B cell (primary cell): ENCODE measurements at regions not wholly inside any gene's neighbourhood (a gene's known extent, or its start where the extent isn't known, plus 50 kb on each side); places are given as distances from the start of the nearest gene placed in this dataset.

Experiments used
- ATAC-seq: fragments of 200-7000 bp; cut with Tn5 transposase; one replicate; pipeline ENCODE4 v1.10.0; 2021; ENCODE audit warnings: low read depth, mild to moderate bottlenecking, moderate number of reproducible peaks, moderate library complexity
- CTCF ChIA-PET: fragments of 350-600 bp; sonication (Branson Sonifier 250); formaldehyde crosslinking; loops from one replicate; lab custom pipeline; 2021; ENCODE audit warnings: antibody characterized with exemption, inconsistent platforms; lab: Charles Lee
- POLR2A ChIA-PET: fragments of 350-600 bp; sonication (Branson Sonifier 250); formaldehyde crosslinking; loops from one replicate; lab custom pipeline; 2021; ENCODE audit warnings: antibody characterized with exemption; lab: Charles Lee
- DNase-seq: peaks from one replicate; pipeline ENCODE4 v3.0.0; 2013
- H2AFZ ChIP-seq: 2 replicates; pipeline ENCODE4 v1.6.1; 2012; ENCODE audit warnings: mild to moderate bottlenecking, low read depth, low read length; ENCODE audit not compliant: insufficient read depth, poor library complexity, severe bottlenecking
- H3K27ac ChIP-seq, 2 donors: 1 replicate in 1 of 2; 2 replicates in 1 of 2; pipeline ENCODE4 v1.5.1; 2012 to 2013; ENCODE audit warnings: low read length in 2 of 2, mild to moderate bottlenecking in 2 of 2, moderate library complexity in 1 of 2
- H3K27me3 ChIP-seq, 4 experiments: fragments of 200-600 bp in 1 of 4; sonication (generic) in 1 of 4; replicated peaks in 1 of 4; 1 replicate in 2 of 4; 2 replicates in 2 of 4; pipeline versions ENCODE4 v1.6.1 to v1.7.0; 2013 to 2016; ENCODE audit warnings: low read length in 3 of 4, mild to moderate bottlenecking in 2 of 4, mixed read lengths in 1 of 4, moderate library complexity in 1 of 4; ENCODE audit not compliant: insufficient read depth in 4 of 4, control insufficient read depth in 3 of 4; ENCODE audit errors: control extremely low read depth in 1 of 4
- H3K36me3 ChIP-seq, 2 experiments: replicated peaks in 1 of 2; 1 replicate in 1 of 2; 2 replicates in 1 of 2; pipeline versions ENCODE4 v1.6.1 to v1.7.1; 2013; ENCODE audit warnings: low read length in 1 of 2; ENCODE audit not compliant: insufficient read depth in 2 of 2, control insufficient read depth in 1 of 2; ENCODE audit errors: control extremely low read depth in 1 of 2, extremely low read depth in 1 of 2
- H3K4me1 ChIP-seq, 2 donors: fragments of 200-600 bp in 1 of 2; sonication (generic) in 1 of 2; 1 replicate in 1 of 2; 2 replicates in 1 of 2; pipeline versions ENCODE4 v1.5.1 to v1.6.1; 2013 to 2017; ENCODE audit warnings: low read length in 2 of 2; ENCODE audit not compliant: control insufficient read depth in 2 of 2, insufficient read depth in 2 of 2
- H3K4me2 ChIP-seq: replicated peaks from 2 replicates; pipeline ENCODE3; 2012; ENCODE audit warnings: mild to moderate bottlenecking, low read depth, low read length; ENCODE audit not compliant: poor library complexity, severe bottlenecking
- H3K4me3 ChIP-seq, 5 experiments: fragments of 200-600 bp in 1 of 5; sonication (generic) in 1 of 5; 1 replicate in 3 of 5; 2 replicates in 2 of 5; pipeline versions ENCODE4 v1.5.1 to v1.7.0; 2011 to 2016; ENCODE audit warnings: low read length in 4 of 5, mild to moderate bottlenecking in 4 of 5, low read depth in 2 of 5, control low read depth in 1 of 5, moderate library complexity in 1 of 5; ENCODE audit not compliant: insufficient read depth in 1 of 5; ENCODE audit errors: control extremely low read depth in 1 of 5, extremely low read depth in 1 of 5
- H3K79me2 ChIP-seq: fragments of 200-600 bp; sonication (generic); one replicate; pipeline ENCODE4 v1.6.0; 2016; ENCODE audit warnings: low read length; ENCODE audit not compliant: control insufficient read depth, insufficient read depth
- H3K9ac ChIP-seq: fragments of 200-600 bp; sonication (generic); 2 replicates; pipeline ENCODE4 v1.6.1; 2017; ENCODE audit warnings: mild to moderate bottlenecking, low read length, moderate library complexity
- H3K9me3 ChIP-seq, 3 donors: one replicate each; pipeline versions ENCODE4 v1.6.1 to v1.7.1; 2013; ENCODE audit warnings: low read length in 2 of 3; ENCODE audit not compliant: control insufficient read depth in 2 of 3, insufficient read depth in 1 of 3; ENCODE audit errors: control extremely low read depth in 1 of 3
- H4K20me1 ChIP-seq: 2 replicates; pipeline ENCODE4 v1.6.0; 2012; ENCODE audit warnings: mild to moderate bottlenecking, low read length; ENCODE audit not compliant: insufficient read depth, control insufficient read depth, poor library complexity, severe bottlenecking
- H3K27ac Mint-ChIP-seq: one replicate; pipeline ENCODE4 v1.8.0; 2021; ENCODE audit warnings: mixed read lengths
- H3K27me3 Mint-ChIP-seq: one replicate; pipeline ENCODE4 v1.8.0; 2021; ENCODE audit warnings: mixed read lengths
- H3K4me1 Mint-ChIP-seq: one replicate; pipeline ENCODE4 v1.8.0; 2021; ENCODE audit warnings: mixed read lengths
- H3K4me3 Mint-ChIP-seq: one replicate; pipeline ENCODE4 v1.8.0; 2021; ENCODE audit warnings: mixed read lengths
- H3K9me3 Mint-ChIP-seq: one replicate; pipeline ENCODE4 v1.8.0; 2022; ENCODE audit warnings: mixed read lengths; ENCODE audit not compliant: insufficient read depth
- CTCF ChIP-seq: fragments of 200-600 bp; IDR thresholded peaks from one replicate; pipeline ENCODE4 v1.8.0; 2022; ENCODE audit warnings: antibody characterized with exemption, mild to moderate bottlenecking
- EZH2 ChIP-seq: IDR thresholded peaks from 2 replicates; pipeline ENCODE4 v1.6.1; 2012; ENCODE audit warnings: borderline replicate concordance, low read depth, mild to moderate bottlenecking, moderate library complexity, low read length; ENCODE audit not compliant: insufficient read depth, poor library complexity, severe bottlenecking
- WGBS: methylation state at CpG from one replicate; pipeline ENCODE4 v1.1.5; 2013; ENCODE audit warnings: missing lambda C conversion rate; ENCODE audit not compliant: insufficient coverage; 5-methylcytosine and 5-hydroxymethylcytosine counted together
- intact Hi-C: fragments of 100-400 bp; cut with micrococcal nuclease; formaldehyde crosslinking; loops from one replicate; pipeline ENCODE4 v1.10.0; 2022

- no peak overlapping the region for H3K4me3 Mint-ChIP-seq
- POLR2A ChIA-PET: no interaction called here
- Histone ChIP-seq H3K79me2 (no peaks in the 10 kb centered on the region), H3K27ac (no peak overlapping the region), H3K4me3 (no peak overlapping the region), H2AFZ (no peak overlapping the region), H3K4me1 (no peaks in the 10 kb centered on the region), H4K20me1 (no peaks in the 10 kb centered on the region), H3K9ac (no peak overlapping the region), H3K36me3 (no peaks in the 10 kb centered on the region), H3K27me3 (no peaks in the 10 kb centered on the region), H3K9me3 (peaks cover 0 to 3% (median 0%) of the 10 kb centered on the region in 3 donors), H3K4me2 (no peak overlapping the region)
- H3K9me3 Mint-ChIP-seq: no peaks in the 10 kb centered on the region
- no peak overlapping the region for H3K27ac Mint-ChIP-seq
- TF ChIP-seq EZH2 (no peak), CTCF (no peak)
- no peaks in the 10 kb centered on the region for H3K4me1 Mint-ChIP-seq
- DNase-seq: no peak
- 68% methylated on average over 4 of the region's 4 CpGs for WGBS
- ATAC-seq: no peak
- peaks cover 12% of the 10 kb centered on the region for H3K27me3 Mint-ChIP-seq
- intact Hi-C loops: no loop called here
- CTCF ChIA-PET: no interaction called here
Observed at GRCh38 chr11:112751329-112751728, 209.9 kb upstream of the NCAM1 start.

- Histone ChIP-seq H3K4me2 (no peak overlapping the region), H3K4me1 (no peaks in the 10 kb centered on the region), H3K9ac (no peak overlapping the region), H3K27me3 (no peaks in the 10 kb centered on the region), H3K79me2 (no peaks in the 10 kb centered on the region), H2AFZ (no peak overlapping the region), H3K4me3 (no peak overlapping the region), H3K27ac (no peak overlapping the region), H4K20me1 (no peaks in the 10 kb centered on the region), H3K36me3 (no peaks in the 10 kb centered on the region), H3K9me3 (no peaks in the 10 kb centered on the region)
- ChIA-PET POLR2A (no interaction called here), CTCF (no interaction called here)
- ATAC-seq (no peak), DNase-seq (no peak)
- intact Hi-C loops: no loop called here
- 89% methylated on average over 2 of the region's 2 CpGs for WGBS
- no peak for TF ChIP-seq CTCF
- no peak overlapping the region for H3K4me3 Mint-ChIP-seq
- no peak overlapping the region for H3K27ac Mint-ChIP-seq
- H3K4me1 Mint-ChIP-seq: no peaks in the 10 kb centered on the region
- H3K9me3 Mint-ChIP-seq: no peaks in the 10 kb centered on the region
- peaks cover 9% of the 10 kb centered on the region for H3K27me3 Mint-ChIP-seq
Observed at GRCh38 chr11:112751772-112752171, 209.4 kb upstream of the NCAM1 start.
